ENCODE measurements at regions not wholly inside any gene's neighbourhood (a gene's known extent, or its start where the extent isn't known, plus 50 kb on each side); places are given as distances from the start of the nearest gene placed in this dataset.
"Not testable (repeated sequence)": the region's sequence is repeated elsewhere in the genome, so short reads cannot be mapped to it uniquely, and the experiment has no call there.

DNA sequence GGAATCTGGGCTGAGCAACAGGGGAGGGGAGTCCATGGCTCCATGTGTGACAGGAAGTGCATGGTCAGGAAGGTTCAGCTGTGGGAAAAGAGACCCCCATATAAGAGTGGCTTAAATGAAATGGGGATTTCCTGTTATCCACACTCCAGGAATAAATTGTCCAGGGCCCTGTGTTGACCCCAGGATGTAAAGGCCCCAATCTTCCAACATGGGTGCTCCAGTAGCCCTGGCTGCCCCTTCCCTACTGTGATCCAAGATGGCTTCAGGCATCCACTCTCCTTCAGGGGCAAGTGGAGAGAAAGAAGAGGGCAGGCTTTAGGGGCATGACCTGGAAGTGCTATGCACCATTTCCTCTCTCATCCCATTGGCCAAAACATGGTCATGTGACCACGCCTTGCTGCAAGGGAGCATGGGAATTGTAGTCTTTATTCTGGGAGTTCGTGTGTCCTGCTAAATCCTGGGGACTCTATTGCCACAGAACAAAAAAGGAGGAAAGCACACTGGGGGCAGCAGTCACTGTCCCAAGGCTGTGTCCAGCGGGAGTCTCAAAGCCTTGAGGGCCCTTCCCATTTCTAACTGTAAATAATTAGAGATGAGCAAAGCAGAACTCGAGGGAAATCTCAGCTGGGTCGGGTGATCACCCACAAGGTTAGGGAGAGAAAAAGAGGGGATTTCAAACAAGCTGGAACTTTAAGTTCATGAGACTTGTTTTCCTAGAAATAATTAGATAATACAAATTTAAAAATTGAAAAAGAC is 289.2 kb downstream of the ADGRD1 start:
- no peak for ATAC-seq (ENCODE audit: low read depth in 2 of 2)
- DNase-seq = no peak
- H3K27me3 Mint-ChIP-seq = peaks cover 0 to 3% (median 2%) of the 10 kb centered on the region in 3 donors
- no peaks in the 10 kb centered on the region for H3K36me3 Mint-ChIP-seq
- no peak overlapping the region for H3K4me3 Mint-ChIP-seq
- H3K4me1 Mint-ChIP-seq = no peaks in the 10 kb centered on the region
- peaks cover 0 to 6% (median 1%) of the 10 kb centered on the region in 7 donors for H3K9me3 Mint-ChIP-seq
- H3K27ac Mint-ChIP-seq = no peak overlapping the region

DNA sequence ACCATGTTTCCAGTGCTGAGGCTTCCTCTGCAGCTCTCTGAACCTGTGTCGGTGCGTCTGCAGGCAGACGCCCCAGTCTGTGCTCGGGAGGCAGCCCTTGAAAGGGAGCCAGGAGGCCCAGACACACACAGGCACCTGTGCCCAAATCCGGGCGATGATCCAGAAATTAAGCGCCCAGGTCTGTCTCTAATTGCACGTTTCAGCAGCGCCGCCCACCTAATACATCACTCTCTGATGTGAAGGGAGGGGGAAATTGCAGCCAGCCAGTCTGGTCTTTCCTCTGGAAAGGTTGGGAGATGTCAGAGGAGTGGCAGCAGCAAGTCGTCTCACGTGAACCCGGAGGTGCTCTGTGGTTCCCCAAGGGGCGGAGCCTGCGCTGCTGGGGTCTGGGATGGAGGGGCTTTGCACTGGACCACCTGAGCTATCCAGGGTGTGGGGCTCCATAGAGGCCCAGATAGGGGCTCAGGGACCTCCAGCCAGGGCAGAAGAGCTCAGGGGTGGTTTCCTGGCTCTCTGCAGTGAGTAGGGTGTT is 290.5 kb downstream of the ADGRD1 start:
- H3K27me3 Mint-ChIP-seq = peaks cover 0 to 13% (median 6%) of the 10 kb centered on the region in 3 donors
- not testable (repeated sequence) for ATAC-seq (ENCODE audit: low read depth in 2 of 2); H3K4me3 Mint-ChIP-seq; H3K4me1 Mint-ChIP-seq; H3K9me3 Mint-ChIP-seq; DNase-seq; H3K27ac Mint-ChIP-seq; H3K36me3 Mint-ChIP-seq

DNA sequence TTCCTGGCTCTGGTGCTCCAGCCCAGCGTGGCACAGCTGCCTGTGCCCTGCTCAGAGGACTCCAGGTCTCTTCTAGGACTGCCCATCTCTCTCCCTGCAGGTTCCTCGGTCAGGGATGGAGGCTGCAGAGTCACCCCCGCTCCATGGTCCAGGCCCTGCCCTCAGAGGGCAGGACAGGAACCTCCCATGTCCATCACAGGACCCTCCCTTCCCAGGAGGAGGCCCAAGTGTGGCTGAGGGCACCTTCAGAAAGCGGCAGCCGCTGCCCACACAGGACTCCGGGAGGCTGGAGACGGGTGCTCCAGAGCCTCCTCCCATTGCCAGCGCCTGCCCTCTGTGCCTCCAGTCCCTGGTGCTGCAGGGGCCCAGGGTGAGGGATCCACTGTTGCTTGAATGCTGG is 291.5 kb downstream of the ADGRD1 start:
- not testable (repeated sequence) for ATAC-seq (ENCODE audit: low read depth in 2 of 2); H3K4me1 Mint-ChIP-seq; DNase-seq; H3K36me3 Mint-ChIP-seq; H3K4me3 Mint-ChIP-seq; H3K27ac Mint-ChIP-seq; H3K9me3 Mint-ChIP-seq
- H3K27me3 Mint-ChIP-seq = peaks cover 0 to 17% (median 6%) of the 10 kb centered on the region in 3 donors

DNA sequence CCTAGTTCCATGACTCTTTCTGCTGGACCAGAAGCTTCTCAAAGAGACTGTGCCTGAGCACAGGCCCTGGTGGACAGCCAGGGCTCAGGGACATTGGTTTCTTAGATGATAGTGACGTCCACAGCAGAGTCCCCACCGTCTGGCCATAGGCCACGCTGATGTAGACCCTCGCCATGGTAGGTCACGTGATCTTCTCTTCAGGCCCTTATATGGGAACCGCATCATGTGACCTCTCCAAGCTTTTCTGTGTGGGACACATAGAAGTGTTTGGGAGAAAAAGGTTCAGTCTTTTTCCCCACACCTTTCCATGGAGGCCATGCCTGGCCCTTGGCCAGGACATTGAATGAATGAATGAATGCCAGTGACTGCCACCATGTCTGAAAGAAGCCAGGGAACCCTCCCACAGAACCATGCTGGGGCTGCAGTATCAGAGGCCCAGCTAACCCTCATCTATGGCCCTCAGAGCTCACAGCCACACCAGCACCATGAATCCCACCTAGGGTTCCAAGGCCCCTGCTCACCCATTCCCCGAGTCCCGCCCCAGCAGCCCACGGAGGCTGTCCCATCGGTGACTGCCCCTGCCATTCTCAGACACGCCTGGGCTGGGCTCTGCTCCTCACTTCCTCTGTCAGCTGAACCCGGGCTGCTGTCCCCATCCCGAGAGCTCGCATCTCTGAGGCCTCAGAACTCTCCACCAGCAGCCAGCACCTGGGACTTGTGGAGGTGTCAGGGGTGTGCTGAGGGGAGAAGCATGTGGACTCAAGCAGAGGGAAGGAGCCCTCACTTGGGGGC is 292.1 kb downstream of the ADGRD1 start:
- Mint-ChIP-seq H3K9me3 (peaks cover 0 to 6% (median 1%) of the 10 kb centered on the region in 7 donors), H3K4me1 (no peaks in the 10 kb centered on the region), H3K27ac (no peak overlapping the region), H3K36me3 (no peaks in the 10 kb centered on the region), H3K27me3 (peaks cover 0 to 17% (median 6%) of the 10 kb centered on the region in 3 donors), H3K4me3 (no peak overlapping the region)
- ATAC-seq (ENCODE audit: low read depth in 2 of 2) (no peak), DNase-seq (no peak)

DNA sequence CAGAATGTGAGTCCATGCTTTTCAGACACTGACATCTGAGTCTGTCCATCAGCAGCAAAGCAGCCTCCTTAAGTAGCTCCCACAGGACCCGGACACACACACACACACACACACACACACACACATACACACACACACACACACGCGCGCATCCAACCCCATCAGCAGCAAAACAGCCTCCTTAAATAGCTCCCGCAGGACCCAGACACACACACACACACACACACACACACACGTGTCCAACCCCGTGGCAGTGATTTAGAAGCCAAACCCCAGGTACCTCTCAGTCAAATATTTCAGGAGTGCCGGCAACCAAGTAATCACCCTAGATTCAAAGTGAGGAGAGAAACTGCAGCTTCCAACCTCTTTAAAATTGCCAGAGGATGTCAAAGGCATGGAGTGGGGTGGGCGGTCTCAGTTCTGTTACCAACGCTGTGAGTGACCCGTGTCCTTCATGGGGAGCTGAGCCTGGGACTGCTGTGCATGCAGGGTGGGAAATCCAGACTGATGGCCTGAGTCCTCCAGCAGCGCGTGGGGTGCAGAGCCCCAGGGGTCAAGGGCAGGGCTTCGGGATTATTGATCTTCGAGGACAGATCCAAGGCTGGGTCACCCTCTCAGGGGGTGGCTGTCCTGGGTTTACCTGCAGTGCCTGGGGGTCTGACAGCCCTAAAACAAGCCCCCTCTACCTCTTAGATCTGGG is 293.5 kb downstream of the ADGRD1 start:
- not testable (repeated sequence) for ATAC-seq (ENCODE audit: low read depth in 2 of 2); DNase-seq; H3K4me3 Mint-ChIP-seq; H3K27ac Mint-ChIP-seq; H3K36me3 Mint-ChIP-seq; H3K9me3 Mint-ChIP-seq; H3K4me1 Mint-ChIP-seq
- H3K27me3 Mint-ChIP-seq = peaks cover 0 to 17% (median 6%) of the 10 kb centered on the region in 3 donors

DNA sequence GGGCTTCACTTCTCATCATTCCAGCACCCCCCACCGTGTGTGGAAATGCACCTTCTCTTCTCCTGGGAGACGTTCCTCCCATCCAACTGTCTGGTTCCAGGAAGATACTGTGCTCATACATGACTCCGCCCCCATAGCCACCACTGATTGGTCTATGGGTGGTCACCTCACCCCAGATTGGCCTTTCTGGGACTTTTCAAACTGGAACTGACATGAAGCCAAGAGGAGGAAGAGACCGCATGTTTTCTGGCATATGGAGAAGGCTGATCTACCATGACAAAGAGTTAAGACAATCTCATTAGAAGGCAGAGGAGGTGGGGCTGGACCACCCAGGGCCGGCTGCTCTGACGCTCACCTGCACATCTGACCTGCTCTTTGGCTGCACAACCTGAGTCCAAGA is 294.2 kb downstream of the ADGRD1 start:
- DNase-seq; H3K36me3 Mint-ChIP-seq; ATAC-seq (ENCODE audit: low read depth in 2 of 2); H3K4me1 Mint-ChIP-seq; H3K27ac Mint-ChIP-seq; H3K4me3 Mint-ChIP-seq; H3K9me3 Mint-ChIP-seq: not testable (repeated sequence)
- H3K27me3 Mint-ChIP-seq = peaks cover 0 to 17% (median 6%) of the 10 kb centered on the region in 3 donors

DNA sequence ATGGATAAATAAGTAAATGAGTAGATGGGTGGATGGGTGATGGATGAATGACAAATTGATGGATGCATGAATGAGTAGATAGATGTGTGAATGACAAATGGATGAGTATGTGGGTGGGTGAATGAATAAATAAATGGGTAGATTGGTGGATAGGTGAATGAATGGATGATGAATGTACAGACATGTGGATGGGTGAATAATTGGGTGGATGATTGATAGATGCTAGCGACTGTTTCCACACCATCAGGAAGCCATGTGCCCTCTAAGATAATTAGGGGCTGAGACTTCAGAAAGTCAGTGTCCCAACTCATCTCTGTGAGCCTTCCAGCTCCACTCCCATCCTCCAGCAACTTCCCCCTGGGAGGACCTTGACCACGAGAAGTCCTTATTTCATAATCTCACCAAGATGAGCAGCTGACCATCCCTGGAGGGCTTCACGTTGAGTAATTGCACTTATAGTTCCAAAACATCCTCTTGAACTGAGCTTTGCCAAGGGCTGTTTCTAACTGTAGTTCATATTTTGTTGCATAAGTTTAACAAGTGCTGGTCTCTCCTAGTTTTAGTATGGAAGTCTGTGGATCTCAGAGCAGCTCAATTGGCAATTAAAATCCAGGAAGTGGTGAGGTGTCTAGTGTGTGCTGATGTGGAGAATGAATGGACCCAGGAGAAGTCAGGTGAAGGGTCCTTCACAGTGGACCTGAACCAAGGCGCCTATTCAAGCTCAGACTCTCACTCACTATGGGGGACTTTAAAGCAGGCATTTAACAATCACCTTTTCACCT is 295.7 kb downstream of the ADGRD1 start:
- no peaks in the 10 kb centered on the region for H3K4me1 Mint-ChIP-seq
- H3K27ac Mint-ChIP-seq = no peak overlapping the region
- H3K4me3 Mint-ChIP-seq = no peak overlapping the region
- peaks cover 0 to 4% (median 0%) of the 10 kb centered on the region in 7 donors for H3K9me3 Mint-ChIP-seq
- peaks cover 0 to 17% (median 6%) of the 10 kb centered on the region in 3 donors for H3K27me3 Mint-ChIP-seq
- DNase-seq (no peak), ATAC-seq (ENCODE audit: low read depth in 2 of 2) (no peak)
- no peaks in the 10 kb centered on the region for H3K36me3 Mint-ChIP-seq

DNA sequence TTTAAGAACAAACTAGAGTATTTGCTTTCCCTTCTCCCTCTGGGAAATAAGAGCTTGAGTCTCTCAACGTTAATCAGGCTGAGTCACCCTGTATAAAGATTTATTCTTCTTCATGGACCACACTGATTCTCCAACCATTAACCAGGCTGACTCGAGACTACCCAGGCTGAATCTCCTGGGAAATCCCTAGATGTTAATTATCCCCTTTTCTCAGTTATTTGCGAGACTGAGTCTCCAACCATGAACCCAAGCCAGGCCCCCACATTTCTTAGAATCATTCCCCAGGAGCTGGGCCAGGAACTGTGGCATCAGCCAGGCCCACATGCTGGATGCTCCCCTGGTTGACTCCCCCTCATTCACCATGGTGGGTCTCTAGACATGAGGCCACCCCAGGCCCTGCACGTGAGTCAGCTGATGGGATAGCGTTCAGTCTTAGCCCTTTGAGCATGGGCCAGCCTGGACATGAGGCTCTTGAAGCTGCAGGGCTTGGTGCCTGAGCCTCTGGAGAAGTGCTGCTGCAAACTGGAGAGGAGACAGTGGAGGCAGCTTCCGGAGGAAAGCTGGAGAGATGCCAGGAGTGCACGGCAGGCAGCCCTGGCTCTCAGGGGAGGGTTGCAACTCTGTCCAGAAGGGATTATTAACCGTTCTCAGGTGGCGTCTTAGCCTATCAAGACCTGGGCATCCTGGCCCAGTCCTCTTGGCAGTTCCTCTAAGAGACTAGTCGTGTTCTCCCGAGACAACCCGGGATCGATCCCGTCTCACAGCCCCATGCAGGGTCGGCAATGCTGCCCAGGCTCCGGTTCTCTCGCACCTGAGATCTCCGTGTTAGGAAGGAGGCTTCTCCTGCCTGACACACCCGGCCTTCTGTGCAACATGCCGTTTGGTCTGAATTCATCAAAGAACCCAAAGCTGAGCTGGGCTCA is 296.6 kb downstream of the ADGRD1 start:
- Mint-ChIP-seq H3K36me3 (no peaks in the 10 kb centered on the region), H3K27me3 (peaks cover 0 to 17% (median 6%) of the 10 kb centered on the region in 3 donors), H3K27ac (no peak overlapping the region), H3K9me3 (peaks cover 0 to 4% (median 0%) of the 10 kb centered on the region in 7 donors), H3K4me1 (no peaks in the 10 kb centered on the region), H3K4me3 (no peak overlapping the region)
- DNase-seq = no peak
- no peak for ATAC-seq (ENCODE audit: low read depth in 2 of 2)

DNA sequence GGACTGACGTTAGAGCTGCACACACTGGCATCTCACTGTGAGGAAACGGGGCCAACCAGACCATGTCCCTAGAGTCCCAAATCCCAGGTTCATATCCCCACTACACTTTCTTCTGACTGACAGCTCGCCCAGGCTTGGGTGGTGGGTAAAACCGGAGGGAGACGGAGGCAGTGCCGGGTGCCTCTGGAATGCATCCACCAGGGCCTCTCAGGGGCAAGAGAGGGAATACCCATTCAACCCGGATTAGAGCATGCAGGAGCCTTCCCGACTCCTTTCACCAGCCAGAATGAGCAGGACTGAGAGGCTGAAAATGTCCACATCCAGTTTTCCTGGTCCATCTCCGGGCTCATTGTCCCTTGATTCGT is 297.2 kb downstream of the ADGRD1 start:
- ATAC-seq (ENCODE audit: low read depth in 2 of 2) (no peak), DNase-seq (no peak)
- H3K9me3 Mint-ChIP-seq = peaks cover 0 to 4% (median 0%) of the 10 kb centered on the region in 7 donors
- no peak overlapping the region for H3K4me3 Mint-ChIP-seq
- H3K36me3 Mint-ChIP-seq = no peaks in the 10 kb centered on the region
- no peaks in the 10 kb centered on the region for H3K4me1 Mint-ChIP-seq
- peaks cover 0 to 17% (median 6%) of the 10 kb centered on the region in 3 donors for H3K27me3 Mint-ChIP-seq
- no peak overlapping the region for H3K27ac Mint-ChIP-seq

DNA sequence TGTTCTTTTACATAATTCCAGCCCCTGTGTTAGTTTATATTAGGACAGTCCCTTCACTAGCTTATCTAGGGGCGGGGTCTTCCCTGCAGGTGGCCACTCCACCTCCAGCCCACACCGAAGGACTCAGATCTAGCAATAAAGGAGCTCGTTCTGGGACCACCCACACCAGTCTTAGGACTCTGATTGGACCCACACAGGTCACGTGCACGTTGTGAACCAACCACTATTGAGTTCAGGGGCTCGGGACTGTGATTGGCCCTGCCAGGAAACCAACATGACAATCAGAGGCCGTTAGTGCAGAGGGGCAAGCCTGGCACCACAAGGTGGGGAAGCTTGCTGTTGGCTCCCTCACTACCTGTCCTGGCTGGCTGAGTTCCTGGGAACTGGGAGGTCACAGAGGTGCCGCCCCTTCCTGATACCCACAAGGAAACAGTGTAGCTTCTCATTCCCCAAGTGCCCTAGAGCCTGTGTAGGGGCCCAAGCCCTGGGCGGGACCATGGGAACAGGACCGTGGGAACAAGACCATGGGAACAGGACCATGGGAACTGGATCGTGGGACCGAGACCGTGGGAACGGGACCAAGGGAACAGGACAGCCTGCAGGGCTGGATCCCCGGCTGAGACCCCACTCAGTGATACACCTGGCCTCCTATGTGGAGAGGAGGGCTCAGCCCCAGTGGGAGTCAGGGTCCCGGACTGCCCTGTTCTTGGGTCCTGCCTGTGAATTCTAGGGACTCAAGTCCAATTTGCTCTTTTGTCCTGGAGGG is 297.8 kb downstream of the ADGRD1 start:
- Mint-ChIP-seq H3K27ac (no peak overlapping the region), H3K4me1 (no peaks in the 10 kb centered on the region), H3K36me3 (no peaks in the 10 kb centered on the region), H3K4me3 (no peak overlapping the region), H3K9me3 (peaks cover 0 to 4% (median 0%) of the 10 kb centered on the region in 7 donors), H3K27me3 (peaks cover 0 to 17% (median 6%) of the 10 kb centered on the region in 3 donors)
- no peak for DNase-seq
- no peak for ATAC-seq (ENCODE audit: low read depth in 2 of 2)

DNA sequence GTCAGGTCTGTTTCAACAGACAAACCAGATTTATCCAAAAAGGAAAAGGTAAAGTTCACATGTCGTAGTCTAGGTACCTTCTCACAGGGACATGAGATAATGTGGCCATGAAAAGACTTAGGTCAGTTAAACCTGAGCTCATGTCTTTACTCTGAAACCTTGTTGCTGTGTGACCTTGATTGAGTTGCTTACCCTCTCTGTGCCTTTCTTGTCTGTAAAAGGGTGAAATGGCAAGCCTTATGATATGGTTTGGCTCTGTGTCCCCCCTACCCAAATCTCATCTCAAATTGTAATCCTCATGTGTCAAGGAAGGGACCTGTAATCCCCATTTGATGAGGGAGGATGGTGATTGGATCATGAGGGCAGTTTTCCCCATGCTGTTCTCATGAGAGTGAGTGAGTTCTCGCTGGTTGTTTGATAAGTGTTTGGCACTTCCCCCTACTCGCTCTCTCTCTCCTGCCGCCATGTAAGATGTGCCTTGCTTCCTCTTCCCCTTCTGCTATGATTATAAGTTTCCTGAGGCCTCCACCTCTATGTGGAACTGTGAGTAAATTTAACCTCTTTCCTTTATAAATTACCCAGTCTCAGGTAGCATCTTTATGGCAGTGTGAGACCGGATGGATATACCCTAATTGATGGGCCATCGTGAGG is 299.8 kb downstream of the ADGRD1 start:
- H3K27ac Mint-ChIP-seq = no peak overlapping the region
- no peak for DNase-seq
- peaks cover 0 to 12% (median 5%) of the 10 kb centered on the region in 3 donors for H3K27me3 Mint-ChIP-seq
- H3K9me3 Mint-ChIP-seq = peaks cover 0 to 4% (median 0%) of the 10 kb centered on the region in 7 donors
- no peak for ATAC-seq (ENCODE audit: low read depth in 2 of 2)
- no peak overlapping the region for H3K4me3 Mint-ChIP-seq
- H3K4me1 Mint-ChIP-seq = no peaks in the 10 kb centered on the region
- no peaks in the 10 kb centered on the region for H3K36me3 Mint-ChIP-seq

All from naive B cell (primary cell).